Epithelial cell of proximal tubule (primary cell): ENCODE measurements at regions not wholly inside any gene's neighbourhood (a gene's known extent, or its start where the extent isn't known, plus 50 kb on each side); places are given as distances from the start of the nearest gene placed in this dataset.

Source experiments
- DNase-seq: peaks from one replicate; pipeline ENCODE4 v3.0.0-alpha.2; 2011; ENCODE audit warnings: low read depth
- H3K4me3 ChIP-seq: 2 replicates; pipeline ENCODE4 v1.5.1; 2011; ENCODE audit warnings: low read depth, mild to moderate bottlenecking, low read length
- CTCF ChIP-seq: conservative IDR thresholded peaks from 2 replicates; pipeline ENCODE4 v1.5.1; 2012; ENCODE audit warnings: low read depth, mild to moderate bottlenecking, low read length

DNA sequence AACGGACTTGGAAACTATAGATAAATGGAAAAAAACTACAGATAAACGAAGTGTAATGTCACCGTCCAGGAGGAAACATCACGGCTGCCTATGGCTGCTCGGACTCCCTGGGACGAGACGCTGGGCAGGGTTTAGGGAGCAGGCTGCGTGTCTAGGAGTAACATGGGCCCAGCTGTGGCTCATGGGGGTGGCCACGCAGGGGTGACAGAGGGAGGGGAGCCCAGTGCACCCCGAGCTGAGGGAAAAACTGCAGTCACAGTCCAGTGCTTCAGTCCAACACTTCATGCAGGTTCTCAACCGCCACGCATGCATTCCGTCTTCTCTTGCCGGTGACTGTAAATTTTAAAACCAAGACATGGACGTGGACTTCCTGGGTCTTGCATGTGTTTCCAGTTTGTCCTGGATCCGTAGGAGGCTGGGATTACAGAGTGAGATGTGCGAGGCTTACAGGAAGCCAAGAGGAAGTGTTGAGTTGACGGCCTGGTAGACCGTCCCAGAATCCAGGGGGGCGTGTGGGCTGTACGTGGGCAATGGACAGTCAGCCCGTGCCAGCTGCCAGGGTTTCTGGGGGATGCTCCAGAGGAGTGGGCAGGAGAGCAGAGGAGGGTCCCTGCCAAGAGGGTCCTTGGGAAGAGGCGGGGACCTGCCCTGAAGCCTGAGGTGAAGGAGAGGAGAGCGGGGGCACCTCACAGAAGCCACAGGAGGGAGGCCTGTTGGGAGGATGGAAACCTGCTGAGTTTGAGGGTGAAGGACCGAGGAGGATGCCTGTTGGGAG lies 691.4 kb downstream of the BRD1 start:
- H3K4me3 ChIP-seq = no peak overlapping the region

GRCh38 chr22:49134076-49134475 lies 693.6 kb downstream of the BRD1 start:
- H3K4me3 ChIP-seq = no peak overlapping the region
- no peak for DNase-seq
- TF ChIP-seq CTCF = no peak

More for the DNA sequence above, 691.4 kb downstream of the BRD1 start:
- TF ChIP-seq CTCF = no peak
- DNase-seq = no peak

GRCh38 chr22:49133541-49133940 lies 694.1 kb downstream of the BRD1 start:
- TF ChIP-seq CTCF = no peak
- no peak overlapping the region for H3K4me3 ChIP-seq
- no peak for DNase-seq

DNA sequence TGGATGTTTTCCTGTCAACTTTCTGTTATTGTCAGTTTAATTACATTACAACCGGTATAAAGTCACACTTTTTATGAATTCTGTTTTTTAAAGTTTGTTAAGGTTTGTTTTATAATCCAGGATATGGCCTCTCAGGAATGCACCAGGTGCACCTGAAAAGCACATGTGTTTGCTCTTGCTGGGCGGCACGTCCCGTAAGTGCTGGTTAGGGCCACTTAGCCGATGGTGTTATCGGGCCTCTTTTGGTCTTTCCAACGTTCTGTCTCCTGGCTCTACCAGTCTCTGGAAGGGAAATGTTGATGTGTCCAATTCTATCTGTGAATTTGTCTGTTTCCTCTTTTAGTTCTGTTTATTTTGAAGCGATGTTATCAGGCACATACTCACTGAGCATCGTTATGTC lies 695.7 kb downstream of the BRD1 start:
- TF ChIP-seq CTCF = no peak
- H3K4me3 ChIP-seq = no peak overlapping the region
- no peak for DNase-seq

- DNase-seq = no peak
- no peak overlapping the region for H3K4me3 ChIP-seq
- no peak for TF ChIP-seq CTCF
Observed at GRCh38 chr22:49129736-49130135, 697.9 kb downstream of the BRD1 start.

DNA sequence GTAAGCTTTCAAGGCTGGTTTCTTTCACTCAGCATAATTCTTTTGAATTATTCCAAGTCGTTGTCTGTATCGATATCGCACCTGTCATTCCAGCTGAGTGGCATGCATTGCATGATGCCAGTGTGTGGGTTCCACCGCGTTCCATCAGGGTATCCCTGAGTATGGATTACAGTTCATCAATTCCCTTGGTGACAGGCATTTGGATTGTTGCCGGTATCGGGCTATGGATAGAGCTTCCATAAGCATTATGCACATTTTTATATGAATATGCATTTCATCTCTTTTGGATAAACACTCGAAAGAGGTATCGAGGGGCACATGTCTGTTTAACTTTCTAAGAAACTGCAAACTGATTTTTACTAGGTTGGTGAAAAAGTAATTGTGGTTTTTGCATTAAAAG lies 698.8 kb downstream of the BRD1 start:
- no peak for TF ChIP-seq CTCF

DNA sequence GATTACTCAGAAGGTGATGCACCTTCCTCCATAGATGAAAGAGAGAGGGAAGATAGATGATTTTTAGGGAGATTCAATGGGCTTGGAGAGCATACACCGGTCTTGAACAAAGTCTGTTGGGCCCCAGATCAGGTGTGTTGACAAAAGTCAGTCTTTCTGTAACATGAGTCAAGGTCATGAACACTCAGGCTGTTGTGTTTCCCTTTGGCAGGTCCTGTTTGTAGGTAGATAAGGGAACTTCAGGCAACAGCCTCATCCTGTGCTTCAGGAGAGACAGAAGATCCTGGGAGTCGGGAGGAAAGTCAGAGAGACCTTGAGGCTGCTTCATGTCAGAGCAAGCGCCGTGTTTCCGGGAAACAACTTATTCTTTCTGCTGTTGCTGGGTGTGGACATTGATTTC lies 703.1 kb downstream of the BRD1 start:
- DNase-seq = no peak
- no peak for TF ChIP-seq CTCF
- H3K4me3 ChIP-seq = no peak overlapping the region

More for the DNA sequence above, 698.8 kb downstream of the BRD1 start:
- DNase-seq = no peak
- H3K4me3 ChIP-seq = no peak overlapping the region
